ENCODE measurements at regions not wholly inside any gene's neighbourhood (a gene's known extent, or its start where the extent isn't known, plus 50 kb on each side); places are given as distances from the start of the nearest gene placed in this dataset.

GRCh38 chr15:93413745-93414144 is 324.7 kb upstream of the RGMA start:
- TF ChIP-seq CTCF (IDR thresholded peaks at IDR 0.05): no peak
- TF ChIP-seq POLR2A (IDR thresholded peaks at IDR 0.05): no peak

Measured in uterus (tissue), 2 donors.